Cerebellar nuclear complex (tissue), 1 donor: ENCODE measurements at regions not wholly inside any gene's neighbourhood (a gene's known extent, or its start where the extent isn't known, plus 50 kb on each side); places are given as distances from the start of the nearest gene placed in this dataset.

Experiments used
- DNase-seq, 2 experiments: peaks; one replicate each; lab custom pipeline; 2025; lab: John Stamatoyannopoulos, UW

- no peak for DNase-seq
Observed at GRCh38 chr7:91323626-91324158, 59.5 kb downstream of the FZD1 start.

GRCh38 chr7:91324663-91325062, 60.4 kb downstream of the FZD1 start:
- no peak for DNase-seq

- DNase-seq = no peak
Observed at GRCh38 chr7:91325726-91326125, 61.5 kb downstream of the FZD1 start.

GRCh38 chr7:91326516-91327199, 62.4 kb downstream of the FZD1 start:
- no peak for DNase-seq

- DNase-seq = no peak
Observed at GRCh38 chr7:91327346-91327745, 63.1 kb downstream of the FZD1 start.

GRCh38 chr7:91329571-91329970, 65.3 kb downstream of the FZD1 start:
- DNase-seq = no peak

- DNase-seq = no peak
Observed at GRCh38 chr7:91330191-91330808, 66.1 kb downstream of the FZD1 start.

GRCh38 chr7:91330866-91331265, 66.6 kb downstream of the FZD1 start:
- no peak for DNase-seq

GRCh38 chr7:91336106-91336505, 71.9 kb downstream of the FZD1 start:
- DNase-seq = no peak

GRCh38 chr7:91338226-91339020, 74.2 kb downstream of the FZD1 start:
- DNase-seq = no peak

GRCh38 chr7:91342346-91342745, 78.1 kb downstream of the FZD1 start:
- DNase-seq = no peak

- DNase-seq = no peak
Observed at GRCh38 chr7:91343420-91343960, 79.3 kb downstream of the FZD1 start.

- DNase-seq = no peak
Observed at GRCh38 chr7:91343996-91344629, 79.9 kb downstream of the FZD1 start.

GRCh38 chr7:91344911-91345310, 80.7 kb downstream of the FZD1 start:
- DNase-seq = no peak

GRCh38 chr7:91345449-91345848, 81.2 kb downstream of the FZD1 start:
- DNase-seq = no peak

- no peak for DNase-seq
Observed at GRCh38 chr7:91346426-91346825, 82.2 kb downstream of the FZD1 start.

- no peak for DNase-seq
Observed at GRCh38 chr7:91347290-91347689, 83.1 kb downstream of the FZD1 start.

- DNase-seq = no peak
Observed at GRCh38 chr7:91348711-91349110, 84.5 kb downstream of the FZD1 start.

GRCh38 chr7:91351374-91351773, 87.1 kb downstream of the FZD1 start:
- no peak for DNase-seq

- no peak for DNase-seq
Observed at GRCh38 chr7:91352091-91352490, 87.9 kb downstream of the FZD1 start.

- DNase-seq = no peak
Observed at GRCh38 chr7:91353848-91354247, 89.6 kb downstream of the FZD1 start.
